ENCODE measurements at regions not wholly inside any gene's neighbourhood (a gene's known extent, or its start where the extent isn't known, plus 50 kb on each side); places are given as distances from the start of the nearest gene placed in this dataset.
"Not testable (repeated sequence)": the region's sequence is repeated elsewhere in the genome, so short reads cannot be mapped to it uniquely, and the experiment has no call there.

- no peak for DNase-seq
Measured at GRCh38 chr1:234897390-234897749, 231.3 kb downstream of the TOMM20 start.

GRCh38 chr1:234896477-234897389 lies 231.9 kb downstream of the TOMM20 start:
- no peak for DNase-seq

- DNase-seq: peak; percentile 86
Measured at GRCh38 chr1:234893725-234894630, 234.7 kb downstream of the TOMM20 start.

GRCh38 chr1:234893359-234893724 lies 235.3 kb downstream of the TOMM20 start:
- DNase-seq: no peak

- no peak for DNase-seq
Measured at GRCh38 chr1:234892642-234893041, 236.0 kb downstream of the TOMM20 start.

GRCh38 chr1:234891427-234891826 lies 237.2 kb downstream of the TOMM20 start:
- DNase-seq: no peak

- DNase-seq: peak; percentile 28
Measured at GRCh38 chr1:234889643-234890042, 239.0 kb downstream of the TOMM20 start.

GRCh38 chr1:234888247-234888646 lies 240.4 kb downstream of the TOMM20 start:
- not testable (repeated sequence) for DNase-seq

- DNase-seq: peak; percentile 48
Measured at GRCh38 chr1:234887016-234887900, 241.4 kb downstream of the TOMM20 start.

- no peak for DNase-seq
Measured at GRCh38 chr1:234886081-234886984, 242.3 kb downstream of the TOMM20 start.

GRCh38 chr1:234885601-234886000 lies 243.0 kb downstream of the TOMM20 start:
- DNase-seq: no peak

- no peak for DNase-seq
Measured at GRCh38 chr1:234884701-234885100, 243.9 kb downstream of the TOMM20 start.

GRCh38 chr1:234884006-234884405 lies 244.6 kb downstream of the TOMM20 start:
- no peak for DNase-seq

- DNase-seq: no peak
Measured at GRCh38 chr1:234882898-234883297, 245.7 kb downstream of the TOMM20 start.

- DNase-seq: no peak
Measured at GRCh38 chr1:234881893-234882771, 246.5 kb downstream of the TOMM20 start.

- no peak for DNase-seq
Measured at GRCh38 chr1:234879147-234880080, 249.2 kb downstream of the TOMM20 start.

GRCh38 chr1:234878288-234878687 lies 250.3 kb downstream of the TOMM20 start:
- DNase-seq: no peak

GRCh38 chr1:234877761-234878160 lies 250.9 kb downstream of the TOMM20 start:
- DNase-seq: no peak

Measured in NCI-H69 (cell line).